Cardiac fibroblast (primary cell): ENCODE measurements at regions not wholly inside any gene's neighbourhood (a gene's known extent, or its start where the extent isn't known, plus 50 kb on each side); places are given as distances from the start of the nearest gene placed in this dataset.
A peak's percentile ranks its signal among the peaks of the same experiment; 100 is the strongest.
"Not testable (repeated sequence)": the region's sequence is repeated elsewhere in the genome, so short reads cannot be mapped to it uniquely, and the experiment has no call there.

ENCODE experiments used
- DNase-seq, 2 donors: peaks; one replicate each; pipeline versions ENCODE4 v3.0.0 to v3.0.0-alpha.2; 2010; ENCODE audit warnings: low read depth in 2 of 2
- H3K4me3 ChIP-seq, 2 donors: replicated peaks in 1 of 2; 1 replicate in 1 of 2; 2 replicates in 1 of 2; pipeline ENCODE4 v1.5.1; 2011; ENCODE audit warnings: low read depth in 2 of 2, low read length in 2 of 2, mild to moderate bottlenecking in 2 of 2, moderate library complexity in 1 of 2
- TF ChIP-seq, protein P1 (sequence below): IDR thresholded peaks from one replicate; pipeline ENCODE4 v1.5.1; 2011; ENCODE audit warnings: low read depth, mild to moderate bottlenecking, low read length, inconsistent platforms

DNA sequence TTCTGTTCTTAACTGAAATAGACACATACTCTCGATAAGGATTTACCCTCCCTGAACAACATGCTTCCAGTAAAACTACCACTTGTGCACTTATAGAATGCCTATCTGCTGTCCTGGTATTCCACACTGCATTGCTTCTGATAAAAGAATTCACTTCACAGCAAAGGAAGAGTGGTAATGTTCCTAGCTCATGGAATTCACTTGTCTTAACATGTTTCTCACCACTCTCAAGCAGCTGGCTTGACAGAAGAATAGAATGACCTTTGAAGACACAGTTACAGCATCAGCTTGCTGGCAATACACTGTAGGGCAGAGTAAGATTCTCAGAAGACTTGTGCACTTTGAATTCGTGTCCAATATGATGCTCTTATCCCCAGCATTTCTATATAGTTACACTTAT, 524.1 kb upstream of the CNTNAP5 start:
- DNase-seq: peak in 1 of 2 donors; percentile 23
- TF ChIP-seq, protein P1, sequence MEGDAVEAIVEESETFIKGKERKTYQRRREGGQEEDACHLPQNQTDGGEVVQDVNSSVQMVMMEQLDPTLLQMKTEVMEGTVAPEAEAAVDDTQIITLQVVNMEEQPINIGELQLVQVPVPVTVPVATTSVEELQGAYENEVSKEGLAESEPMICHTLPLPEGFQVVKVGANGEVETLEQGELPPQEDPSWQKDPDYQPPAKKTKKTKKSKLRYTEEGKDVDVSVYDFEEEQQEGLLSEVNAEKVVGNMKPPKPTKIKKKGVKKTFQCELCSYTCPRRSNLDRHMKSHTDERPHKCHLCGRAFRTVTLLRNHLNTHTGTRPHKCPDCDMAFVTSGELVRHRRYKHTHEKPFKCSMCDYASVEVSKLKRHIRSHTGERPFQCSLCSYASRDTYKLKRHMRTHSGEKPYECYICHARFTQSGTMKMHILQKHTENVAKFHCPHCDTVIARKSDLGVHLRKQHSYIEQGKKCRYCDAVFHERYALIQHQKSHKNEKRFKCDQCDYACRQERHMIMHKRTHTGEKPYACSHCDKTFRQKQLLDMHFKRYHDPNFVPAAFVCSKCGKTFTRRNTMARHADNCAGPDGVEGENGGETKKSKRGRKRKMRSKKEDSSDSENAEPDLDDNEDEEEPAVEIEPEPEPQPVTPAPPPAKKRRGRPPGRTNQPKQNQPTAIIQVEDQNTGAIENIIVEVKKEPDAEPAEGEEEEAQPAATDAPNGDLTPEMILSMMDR: no peak
- H3K4me3 ChIP-seq: no peak overlapping the region

DNA sequence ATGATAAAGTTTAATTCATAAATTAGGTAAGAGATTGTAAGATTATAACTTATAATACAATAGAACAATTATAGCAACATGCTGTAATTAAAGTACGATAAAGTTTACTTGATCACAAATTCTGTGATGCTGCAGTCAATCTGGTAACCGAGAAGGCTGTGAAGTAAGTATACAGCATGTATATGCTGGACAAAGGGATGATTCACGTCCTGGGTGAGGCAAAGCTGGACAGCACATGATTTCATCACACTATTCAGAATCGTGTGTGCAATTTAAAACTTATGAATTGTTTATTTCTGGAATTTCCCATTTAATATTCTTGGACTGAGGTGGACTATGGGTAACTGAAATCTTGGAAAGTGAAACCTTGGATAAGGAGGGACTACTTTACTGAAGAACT, 522.2 kb upstream of the CNTNAP5 start:
- TF ChIP-seq, protein P1: no peak
- no peak overlapping the region for H3K4me3 ChIP-seq
- peak; percentile 58 to 85 for DNase-seq

DNA sequence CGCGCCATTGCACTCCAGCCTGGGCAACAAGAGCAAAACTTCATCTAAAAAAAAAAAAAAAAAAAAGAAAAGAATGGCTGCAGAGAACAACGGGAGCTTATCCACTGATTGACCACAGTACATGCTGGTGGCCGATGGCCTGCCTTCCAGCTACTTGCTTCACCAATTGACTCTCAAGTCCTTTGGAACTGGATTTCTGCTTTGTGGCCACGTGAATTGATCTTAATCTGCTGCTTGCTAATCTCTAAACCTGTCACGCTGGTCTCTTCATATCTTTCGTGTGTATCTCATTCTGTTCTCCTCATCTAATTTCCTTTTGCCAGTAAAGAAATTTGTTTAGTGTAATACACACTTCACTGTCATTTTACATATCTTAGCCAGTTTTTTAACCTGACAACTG, 512.5 kb upstream of the CNTNAP5 start:
- TF ChIP-seq, protein P1: no peak
- H3K4me3 ChIP-seq: no peak overlapping the region
- DNase-seq: no peak

DNA sequence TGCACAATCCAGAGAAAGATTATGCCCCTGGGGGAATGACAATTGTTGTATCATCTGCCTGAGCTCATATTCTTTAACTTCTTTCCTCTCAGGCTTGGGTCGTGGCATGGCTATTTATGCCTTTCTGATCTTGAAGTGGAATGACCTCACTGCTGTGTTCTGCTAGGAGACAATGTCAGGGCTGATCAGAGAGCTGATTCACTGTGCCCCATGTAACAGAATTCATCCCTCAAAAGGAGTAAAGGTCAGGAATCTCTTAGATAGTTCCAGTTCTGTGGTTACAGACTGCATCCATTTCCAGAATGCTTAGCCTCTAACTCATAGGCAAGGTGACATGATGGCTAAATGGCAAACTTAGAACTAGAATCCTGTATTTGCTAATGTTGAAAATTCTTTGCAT, 511.7 kb upstream of the CNTNAP5 start:
- TF ChIP-seq, protein P1: no peak
- DNase-seq: peak in 1 of 2 donors; percentile 20

DNA sequence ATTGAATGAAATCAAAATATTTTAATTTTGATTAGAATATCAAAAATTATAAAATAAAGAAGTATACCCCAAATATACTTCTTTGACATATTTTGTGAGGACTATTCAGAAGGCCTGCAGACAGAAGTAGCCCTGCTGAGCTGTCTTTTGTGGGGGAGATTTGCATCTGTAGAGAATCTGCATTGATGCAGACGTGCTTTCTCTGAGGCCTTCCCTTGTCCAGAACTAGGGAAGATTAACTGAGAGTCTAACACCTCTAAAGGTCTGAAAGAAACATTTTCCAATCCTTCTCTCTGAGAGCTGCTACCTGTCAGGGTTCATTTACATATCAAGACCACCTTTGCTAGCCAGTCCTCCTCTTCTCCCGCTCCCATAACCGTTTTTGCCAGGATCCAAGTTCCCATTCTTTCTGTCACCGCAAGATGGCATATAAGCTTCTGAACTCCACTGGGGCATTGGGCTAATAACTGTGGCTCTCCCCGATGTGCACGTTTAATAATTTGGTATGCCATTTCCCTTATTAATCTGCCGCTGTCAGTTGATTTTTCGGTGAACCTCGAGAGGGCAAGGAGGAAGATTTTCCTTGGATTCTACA, 510.4 kb upstream of the CNTNAP5 start:
- no peak overlapping the region for H3K4me3 ChIP-seq
- TF ChIP-seq, protein P1: no peak
- no peak for DNase-seq

More for the DNA sequence above, 511.7 kb upstream of the CNTNAP5 start:
- no peak overlapping the region for H3K4me3 ChIP-seq

DNA sequence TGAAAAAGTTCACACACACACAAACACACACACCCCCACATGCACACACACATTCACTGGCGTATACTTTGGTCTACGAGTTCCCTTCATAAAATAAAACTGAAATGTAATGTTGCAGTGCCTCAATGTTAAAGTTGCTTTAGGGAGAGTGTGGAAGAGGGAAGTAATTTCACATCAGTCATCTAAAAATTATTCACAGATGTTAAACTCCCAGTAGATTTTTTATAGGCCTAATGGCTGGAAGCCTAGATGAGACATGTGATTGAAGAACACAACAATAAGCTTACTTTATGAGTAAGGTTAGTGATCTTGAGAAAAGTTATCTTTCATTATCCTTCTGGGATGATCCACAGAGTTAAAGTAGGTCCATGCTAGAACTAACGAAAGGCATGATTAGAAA, 506.7 kb upstream of the CNTNAP5 start:
- DNase-seq: peak; percentile 14 to 65
- no peak overlapping the region for H3K4me3 ChIP-seq
- TF ChIP-seq, protein P1: no peak

DNA sequence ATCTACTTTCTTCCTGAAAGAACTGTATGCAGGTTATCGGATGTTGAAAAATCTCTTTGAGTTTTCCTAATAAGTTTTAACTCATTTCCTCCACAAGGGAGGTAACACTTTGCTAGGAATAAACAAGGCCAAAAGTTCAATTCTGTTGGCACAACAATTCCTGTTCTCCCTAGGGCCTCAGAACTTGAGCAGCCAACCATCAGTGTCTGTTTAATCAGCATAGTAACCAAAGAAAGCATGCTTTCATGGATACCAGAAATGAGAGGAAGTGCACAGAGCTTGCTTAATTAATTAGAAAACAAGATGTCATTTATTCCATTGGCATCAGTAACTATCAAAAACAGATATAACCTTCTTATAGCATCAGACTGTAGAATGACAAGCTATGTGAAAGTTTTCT, 503.2 kb upstream of the CNTNAP5 start:
- peak in 1 of 2 donors; percentile 48 for DNase-seq
- TF ChIP-seq, protein P1: no peak
- H3K4me3 ChIP-seq: no peak overlapping the region

DNA sequence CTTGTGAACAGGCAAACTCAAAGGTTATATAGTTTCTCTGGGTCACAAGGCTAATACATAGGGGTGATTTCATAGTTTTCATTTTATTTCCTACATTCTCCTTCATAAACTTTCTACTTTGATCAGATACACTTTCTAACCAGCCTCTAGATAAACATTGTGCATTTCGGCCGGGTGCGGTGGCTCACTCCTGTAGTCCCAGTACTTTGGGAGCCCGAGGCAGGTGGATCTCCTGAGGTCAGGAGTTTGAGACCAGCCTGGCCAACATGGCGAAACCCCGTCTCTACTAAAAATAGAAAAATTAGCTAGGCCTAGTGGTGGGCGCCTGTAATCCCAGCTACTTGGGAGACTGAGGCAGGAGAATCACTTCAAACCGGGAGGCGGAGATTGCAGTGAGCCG, 502.6 kb upstream of the CNTNAP5 start:
- not testable (repeated sequence) for H3K4me3 ChIP-seq, DNase-seq
